Uterus (tissue), 2 donors: ENCODE measurements at regions not wholly inside any gene's neighbourhood (a gene's known extent, or its start where the extent isn't known, plus 50 kb on each side); places are given as distances from the start of the nearest gene placed in this dataset.

Experiments used
- CTCF ChIP-seq, 4 experiments: fragments of 200-600 bp in 2 of 4; fragments of 450-650 bp in 2 of 4; sonication (generic) in 2 of 4; IDR thresholded peaks; one replicate each; pipeline ENCODE4 v1.5.1; 2016 to 2019; ENCODE audit warnings: antibody characterized with exemption in 4 of 4, mild to moderate bottlenecking in 2 of 4, moderate library complexity in 1 of 4
- POLR2A ChIP-seq, 2 donors: fragments of 450-650 bp; IDR thresholded peaks; one replicate each; pipeline ENCODE4 v1.6.1; 2016; ENCODE audit warnings: antibody characterized with exemption in 2 of 2, mild to moderate bottlenecking in 1 of 2, moderate library complexity in 1 of 2

GRCh38 chr2:120653046-120653445 lies 82.6 kb upstream of the GLI2 start:
- no peak for TF ChIP-seq CTCF (IDR thresholded peaks at IDR 0.05)
- TF ChIP-seq POLR2A (IDR thresholded peaks at IDR 0.05): no peak
